Endothelial cell of umbilical vein (primary cell): ENCODE measurements at regions not wholly inside any gene's neighbourhood (a gene's known extent, or its start where the extent isn't known, plus 50 kb on each side); places are given as distances from the start of the nearest gene placed in this dataset.

Source experiments
- BruUV-seq: library from RNA; stranded (reverse); fragments of 400-500 nt; replicated peaks from 2 replicates; lab custom pipeline; 2021; lab: Mats Ljungman, UMichigan
- CTCF ChIA-PET: fragments of 300-600, 350-600 bp; sonication (Branson Sonifier 250); formaldehyde crosslinking; loops from one replicate; lab custom pipeline; 2021; ENCODE audit warnings: antibody characterized with exemption, inconsistent platforms; lab: Charles Lee
- POLR2A ChIA-PET: fragments of 300-600, 350-600 bp; sonication (Branson Sonifier 250); formaldehyde crosslinking; loops from one replicate; lab custom pipeline; 2021; ENCODE audit warnings: antibody characterized with exemption, inconsistent platforms; lab: Charles Lee
- DNase-seq: peaks from one replicate; pipeline ENCODE4 v3.0.0-alpha.2; 2011; ENCODE audit warnings: low read depth, low spot score
- FAIRE-seq: peaks from 2 replicates; lab custom pipeline; 2011; peaks lifted over from hg19 to GRCh38; lab: Jason Lieb, UNC
- H2AFZ ChIP-seq: 2 replicates; pipeline ENCODE4 v1.6.0; 2012; ENCODE audit warnings: low read depth, low read length, control low read depth, inconsistent platforms
- H3K27ac ChIP-seq: 2 replicates; pipeline ENCODE4 v1.5.1; 2011; ENCODE audit warnings: low read depth, mild to moderate bottlenecking, control low read depth, low read length, moderate library complexity; ENCODE audit not compliant: insufficient read depth
- H3K27me3 ChIP-seq, 2 experiments: 2 replicates each; pipeline versions ENCODE4 v1.6.0 to v1.6.1; 2011; ENCODE audit warnings: low read length in 2 of 2, mixed read lengths in 1 of 2; ENCODE audit not compliant: control insufficient read depth in 2 of 2, insufficient read depth in 2 of 2
- H3K36me3 ChIP-seq, 2 experiments: 2 replicates in 1 of 2; 3 replicates in 1 of 2; pipeline ENCODE4 v1.5.1; 2011; ENCODE audit warnings: low read length in 2 of 2, mild to moderate bottlenecking in 1 of 2, moderate library complexity in 1 of 2; ENCODE audit not compliant: control insufficient read depth in 2 of 2, insufficient read depth in 2 of 2; ENCODE audit errors: extremely low read depth in 1 of 2
- H3K4me1 ChIP-seq: 3 replicates; pipeline ENCODE4 v1.5.1; 2011; ENCODE audit warnings: mild to moderate bottlenecking, low read length; ENCODE audit not compliant: control insufficient read depth, insufficient read depth; ENCODE audit errors: extremely low read depth
- H3K4me2 ChIP-seq: 2 replicates; pipeline ENCODE4 v1.6.1; 2011; ENCODE audit warnings: low read length, control low read depth, mixed read lengths; ENCODE audit not compliant: insufficient read depth
- H3K4me3 ChIP-seq, 3 experiments: fragments of 200-600 bp in 1 of 3; sonication (generic), shearing (Covaris generic) in 1 of 3; replicated peaks in 1 of 3; 2 replicates each; pipeline ENCODE4 v1.5.1; 2011 to 2016; ENCODE audit warnings: control low read depth in 3 of 3, low read length in 3 of 3, mild to moderate bottlenecking in 2 of 3, inconsistent platforms in 1 of 3, low read depth in 1 of 3, moderate library complexity in 1 of 3; ENCODE audit not compliant: insufficient read depth in 1 of 3
- H3K79me2 ChIP-seq: 2 replicates; pipeline ENCODE4 v1.6.0; 2012; ENCODE audit warnings: low read length, inconsistent platforms; ENCODE audit not compliant: control insufficient read depth, insufficient read depth
- H3K9ac ChIP-seq: replicated peaks from 2 replicates; pipeline ENCODE3; 2011; ENCODE audit warnings: low read length, control low read depth; ENCODE audit not compliant: insufficient read depth; ENCODE audit errors: extremely low read depth
- H3K9me1 ChIP-seq: replicated peaks from 3 replicates; pipeline ENCODE4 v1.6.0; 2011; ENCODE audit warnings: mild to moderate bottlenecking, low read length; ENCODE audit not compliant: control insufficient read depth, insufficient read depth; ENCODE audit errors: extremely low read depth
- H3K9me3 ChIP-seq: replicated peaks from 2 replicates; pipeline ENCODE4 v1.5.1; 2012; ENCODE audit warnings: low read length, inconsistent platforms; ENCODE audit not compliant: control insufficient read depth, insufficient read depth
- H4K20me1 ChIP-seq: replicated peaks from 2 replicates; pipeline ENCODE3; 2011; ENCODE audit warnings: mild to moderate bottlenecking, low read length; ENCODE audit not compliant: control insufficient read depth, insufficient read depth; ENCODE audit errors: extremely low read depth
- CTCF ChIP-seq, 2 donors: IDR thresholded peaks; 1 replicate in 1 of 2; 2 replicates in 1 of 2; pipeline ENCODE4 v1.5.1; 2011; ENCODE audit warnings: low read length in 2 of 2, mild to moderate bottlenecking in 2 of 2, moderate library complexity in 2 of 2, control low read depth in 1 of 2, inconsistent platforms in 1 of 2, low read depth in 1 of 2; ENCODE audit not compliant: insufficient read depth in 1 of 2; ENCODE audit errors: extremely low read depth in 1 of 2
- EZH2 ChIP-seq: IDR thresholded peaks from 2 replicates; pipeline ENCODE4 v1.6.1; 2012; ENCODE audit warnings: borderline replicate concordance, low read depth, mild to moderate bottlenecking, moderate library complexity, low read length, inconsistent platforms; ENCODE audit not compliant: severe bottlenecking
- FOS ChIP-seq: IDR thresholded peaks from 2 replicates; pipeline ENCODE4 v1.6.1; 2011; ENCODE audit warnings: mild to moderate bottlenecking, low read length, moderate library complexity, borderline replicate concordance; ENCODE audit not compliant: insufficient read depth
- GATA2 ChIP-seq: IDR thresholded peaks from 2 replicates; pipeline ENCODE4 v1.7.0; 2011; ENCODE audit warnings: low read depth, mild to moderate bottlenecking, moderate library complexity, mixed read lengths, low read length; ENCODE audit not compliant: insufficient read length, insufficient read depth
- JUN ChIP-seq: IDR thresholded peaks from 2 replicates; pipeline ENCODE4 v1.6.1; 2011; ENCODE audit warnings: borderline replicate concordance, low read depth; ENCODE audit not compliant: insufficient read length, insufficient read depth
- MAX ChIP-seq: IDR thresholded peaks from 2 replicates; pipeline ENCODE4 v1.6.1; 2011; ENCODE audit not compliant: insufficient read depth, insufficient read length
- MYC ChIP-seq: IDR thresholded peaks from one replicate; pipeline ENCODE4 v1.6.1; 2011; ENCODE audit warnings: mild to moderate bottlenecking, low read depth, low read length
- POLR2A ChIP-seq: IDR thresholded peaks from 2 replicates; pipeline ENCODE4 v1.6.1; 2012; ENCODE audit warnings: low read depth, mild to moderate bottlenecking, control low read depth, low read length
- POLR2AphosphoS5 ChIP-seq: IDR thresholded peaks from 2 replicates; pipeline ENCODE4 v1.6.1; 2012; ENCODE audit warnings: low read depth, mild to moderate bottlenecking, control low read depth, low read length, moderate library complexity; ENCODE audit not compliant: insufficient read depth
- dilution Hi-C: fragments of 300-500 bp; cut with MboI; formaldehyde crosslinking; loops from one replicate; pipeline ENCODE4 v1.15.0; 2019; ENCODE audit warnings: low sequenced_read_pairs; ENCODE audit not compliant: extremely low pct_ligation_motif_present
- intact Hi-C: fragments of 100-400 bp; cut with micrococcal nuclease; formaldehyde crosslinking; loops from one replicate; pipeline ENCODE4 v1.10.0; 2022

GRCh38 chr7:83837683-83838082 lies 188.7 kb upstream of the SEMA3E start:
- no peak for TF ChIP-seq MYC
- TF ChIP-seq CTCF (IDR thresholded peaks at IDR 0.05; ENCODE audit: extremely low read depth in 1 of 2, insufficient read depth in 1 of 2, low read depth in 1 of 2, low read length in 2 of 2) = no peak
- TF ChIP-seq POLR2A = no peak
- TF ChIP-seq JUN = no peak
- TF ChIP-seq EZH2 = no peak
- no peak for TF ChIP-seq MAX
- no peak for TF ChIP-seq POLR2AphosphoS5
- TF ChIP-seq GATA2 = no peak
- TF ChIP-seq FOS = no peak
- H3K4me1 ChIP-seq = no peaks in the 10 kb centered on the region
- dilution Hi-C loops (no loop called here), intact Hi-C loops (no loop called here)
- H3K4me3 ChIP-seq = no peak overlapping the region
- no peaks in the 10 kb centered on the region for H3K27me3 ChIP-seq
- H2AFZ ChIP-seq = no peak overlapping the region
- ChIA-PET CTCF (interaction anchor here (1.3 to 1.8 kb wide), 2 partner anchors 14 to 20 kb away, joined by 4 to 5 read pairs; no protein-coding TSS in a partner anchor), POLR2A (no interaction called here)
- H4K20me1 ChIP-seq = no peaks in the 10 kb centered on the region
- H3K27ac ChIP-seq = no peak overlapping the region
- H3K4me2 ChIP-seq = no peak overlapping the region
- DNase-seq = no peak
- FAIRE-seq = no peak
- H3K9me1 ChIP-seq = no peaks in the 10 kb centered on the region
- H3K9ac ChIP-seq = no peak overlapping the region
- no TSS peak for BruUV-seq
- no peaks in the 10 kb centered on the region for H3K36me3 ChIP-seq
- no peaks in the 10 kb centered on the region for H3K9me3 ChIP-seq
- no peaks in the 10 kb centered on the region for H3K79me2 ChIP-seq
